Liver (tissue), 3 donors: ENCODE measurements at regions not wholly inside any gene's neighbourhood (a gene's known extent, or its start where the extent isn't known, plus 50 kb on each side); places are given as distances from the start of the nearest gene placed in this dataset.

Experiments
- EGR1 ChIP-seq, 2 donors: IDR thresholded peaks; 2 replicates each; pipeline ENCODE4 v1.6.1; 2016 to 2018; ENCODE audit warnings: antibody characterized with exemption in 2 of 2, low read depth in 2 of 2
- GABPA ChIP-seq, 2 donors: IDR thresholded peaks in 1 of 2; conservative IDR thresholded peaks in 1 of 2; 2 replicates each; pipeline ENCODE4 v1.6.1; 2016; ENCODE audit warnings: antibody characterized with exemption in 2 of 2, mild to moderate bottlenecking in 1 of 2, moderate library complexity in 1 of 2
- HNF4G ChIP-seq: IDR thresholded peaks from 2 replicates; pipeline ENCODE4 v1.6.1; 2016; ENCODE audit warnings: antibody characterized with exemption
- NR2F2 ChIP-seq: IDR thresholded peaks from 2 replicates; pipeline ENCODE4 v1.6.1; 2016; ENCODE audit warnings: antibody characterized with exemption
- RAD21 ChIP-seq, 2 donors: IDR thresholded peaks; 2 replicates each; pipeline ENCODE4 v1.6.1; 2016; ENCODE audit warnings: antibody characterized with exemption in 2 of 2, mild to moderate bottlenecking in 2 of 2
- RXRA ChIP-seq, 2 donors: IDR thresholded peaks; 2 replicates each; pipeline ENCODE4 v1.6.1; 2017 to 2018; ENCODE audit warnings: antibody characterized with exemption in 2 of 2, mild to moderate bottlenecking in 1 of 2
- SP1 ChIP-seq: IDR thresholded peaks from 2 replicates; pipeline ENCODE4 v1.6.1; 2018; ENCODE audit warnings: antibody characterized with exemption, mild to moderate bottlenecking
- TAF1 ChIP-seq: conservative IDR thresholded peaks from 2 replicates; pipeline ENCODE4 v1.6.1; 2016; ENCODE audit warnings: antibody characterized with exemption, mild to moderate bottlenecking
- YY1 ChIP-seq: IDR thresholded peaks from 2 replicates; pipeline ENCODE4 v1.6.1; 2016; ENCODE audit warnings: antibody characterized with exemption, mild to moderate bottlenecking
- TF ChIP-seq, protein P1 (sequence below): fragments of 150-350 bp; IDR thresholded peaks from 2 replicates; pipeline ENCODE4 v1.5.1; 2017; ENCODE audit warnings: improper control_type of control experiment, low read depth, low read length; ENCODE audit not compliant: missing input control
- TF ChIP-seq, protein P2 (sequence below): IDR thresholded peaks from 2 replicates; pipeline ENCODE4 v1.6.1; 2016; ENCODE audit warnings: antibody characterized with exemption
- TF ChIP-seq, protein P3 (sequence below): IDR thresholded peaks from 2 replicates; pipeline ENCODE4 v1.6.1; 2016; ENCODE audit warnings: antibody characterized with exemption, mild to moderate bottlenecking
- TF ChIP-seq, protein P4 (sequence below): IDR thresholded peaks from 2 replicates; pipeline ENCODE4 v1.6.1; 2016; ENCODE audit warnings: antibody characterized with exemption
- donor health status: healthy.
- donor health status: healthy.

- TF ChIP-seq, protein P1, sequence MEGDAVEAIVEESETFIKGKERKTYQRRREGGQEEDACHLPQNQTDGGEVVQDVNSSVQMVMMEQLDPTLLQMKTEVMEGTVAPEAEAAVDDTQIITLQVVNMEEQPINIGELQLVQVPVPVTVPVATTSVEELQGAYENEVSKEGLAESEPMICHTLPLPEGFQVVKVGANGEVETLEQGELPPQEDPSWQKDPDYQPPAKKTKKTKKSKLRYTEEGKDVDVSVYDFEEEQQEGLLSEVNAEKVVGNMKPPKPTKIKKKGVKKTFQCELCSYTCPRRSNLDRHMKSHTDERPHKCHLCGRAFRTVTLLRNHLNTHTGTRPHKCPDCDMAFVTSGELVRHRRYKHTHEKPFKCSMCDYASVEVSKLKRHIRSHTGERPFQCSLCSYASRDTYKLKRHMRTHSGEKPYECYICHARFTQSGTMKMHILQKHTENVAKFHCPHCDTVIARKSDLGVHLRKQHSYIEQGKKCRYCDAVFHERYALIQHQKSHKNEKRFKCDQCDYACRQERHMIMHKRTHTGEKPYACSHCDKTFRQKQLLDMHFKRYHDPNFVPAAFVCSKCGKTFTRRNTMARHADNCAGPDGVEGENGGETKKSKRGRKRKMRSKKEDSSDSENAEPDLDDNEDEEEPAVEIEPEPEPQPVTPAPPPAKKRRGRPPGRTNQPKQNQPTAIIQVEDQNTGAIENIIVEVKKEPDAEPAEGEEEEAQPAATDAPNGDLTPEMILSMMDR: no peak
- TF ChIP-seq, protein P2, sequence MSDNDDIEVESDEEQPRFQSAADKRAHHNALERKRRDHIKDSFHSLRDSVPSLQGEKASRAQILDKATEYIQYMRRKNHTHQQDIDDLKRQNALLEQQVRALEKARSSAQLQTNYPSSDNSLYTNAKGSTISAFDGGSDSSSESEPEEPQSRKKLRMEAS: no peak
- no peak for TF ChIP-seq SP1
- TF ChIP-seq, protein P3, sequence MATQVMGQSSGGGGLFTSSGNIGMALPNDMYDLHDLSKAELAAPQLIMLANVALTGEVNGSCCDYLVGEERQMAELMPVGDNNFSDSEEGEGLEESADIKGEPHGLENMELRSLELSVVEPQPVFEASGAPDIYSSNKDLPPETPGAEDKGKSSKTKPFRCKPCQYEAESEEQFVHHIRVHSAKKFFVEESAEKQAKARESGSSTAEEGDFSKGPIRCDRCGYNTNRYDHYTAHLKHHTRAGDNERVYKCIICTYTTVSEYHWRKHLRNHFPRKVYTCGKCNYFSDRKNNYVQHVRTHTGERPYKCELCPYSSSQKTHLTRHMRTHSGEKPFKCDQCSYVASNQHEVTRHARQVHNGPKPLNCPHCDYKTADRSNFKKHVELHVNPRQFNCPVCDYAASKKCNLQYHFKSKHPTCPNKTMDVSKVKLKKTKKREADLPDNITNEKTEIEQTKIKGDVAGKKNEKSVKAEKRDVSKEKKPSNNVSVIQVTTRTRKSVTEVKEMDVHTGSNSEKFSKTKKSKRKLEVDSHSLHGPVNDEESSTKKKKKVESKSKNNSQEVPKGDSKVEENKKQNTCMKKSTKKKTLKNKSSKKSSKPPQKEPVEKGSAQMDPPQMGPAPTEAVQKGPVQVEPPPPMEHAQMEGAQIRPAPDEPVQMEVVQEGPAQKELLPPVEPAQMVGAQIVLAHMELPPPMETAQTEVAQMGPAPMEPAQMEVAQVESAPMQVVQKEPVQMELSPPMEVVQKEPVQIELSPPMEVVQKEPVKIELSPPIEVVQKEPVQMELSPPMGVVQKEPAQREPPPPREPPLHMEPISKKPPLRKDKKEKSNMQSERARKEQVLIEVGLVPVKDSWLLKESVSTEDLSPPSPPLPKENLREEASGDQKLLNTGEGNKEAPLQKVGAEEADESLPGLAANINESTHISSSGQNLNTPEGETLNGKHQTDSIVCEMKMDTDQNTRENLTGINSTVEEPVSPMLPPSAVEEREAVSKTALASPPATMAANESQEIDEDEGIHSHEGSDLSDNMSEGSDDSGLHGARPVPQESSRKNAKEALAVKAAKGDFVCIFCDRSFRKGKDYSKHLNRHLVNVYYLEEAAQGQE: no peak
- TF ChIP-seq, protein P4, sequence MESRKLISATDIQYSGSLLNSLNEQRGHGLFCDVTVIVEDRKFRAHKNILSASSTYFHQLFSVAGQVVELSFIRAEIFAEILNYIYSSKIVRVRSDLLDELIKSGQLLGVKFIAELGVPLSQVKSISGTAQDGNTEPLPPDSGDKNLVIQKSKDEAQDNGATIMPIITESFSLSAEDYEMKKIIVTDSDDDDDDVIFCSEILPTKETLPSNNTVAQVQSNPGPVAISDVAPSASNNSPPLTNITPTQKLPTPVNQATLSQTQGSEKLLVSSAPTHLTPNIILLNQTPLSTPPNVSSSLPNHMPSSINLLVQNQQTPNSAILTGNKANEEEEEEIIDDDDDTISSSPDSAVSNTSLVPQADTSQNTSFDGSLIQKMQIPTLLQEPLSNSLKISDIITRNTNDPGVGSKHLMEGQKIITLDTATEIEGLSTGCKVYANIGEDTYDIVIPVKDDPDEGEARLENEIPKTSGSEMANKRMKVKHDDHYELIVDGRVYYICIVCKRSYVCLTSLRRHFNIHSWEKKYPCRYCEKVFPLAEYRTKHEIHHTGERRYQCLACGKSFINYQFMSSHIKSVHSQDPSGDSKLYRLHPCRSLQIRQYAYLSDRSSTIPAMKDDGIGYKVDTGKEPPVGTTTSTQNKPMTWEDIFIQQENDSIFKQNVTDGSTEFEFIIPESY: no peak
- no peak for TF ChIP-seq TAF1
- no peak for TF ChIP-seq RAD21 (IDR thresholded peaks at IDR 0.05)
- TF ChIP-seq YY1: no peak
- no peak for TF ChIP-seq NR2F2
- TF ChIP-seq HNF4G: no peak
- no peak for TF ChIP-seq RXRA (IDR thresholded peaks at IDR 0.05)
- no peak for TF ChIP-seq GABPA (IDR thresholded peaks at IDR 0.05 in 1 of 2, conservative IDR thresholded peaks at IDR 0.05 in 1 of 2)
- no peak for TF ChIP-seq EGR1 (IDR thresholded peaks at IDR 0.05; ENCODE audit: low read depth in 2 of 2)
Observed at GRCh38 chr2:173759959-173760358, 205.2 kb downstream of the SP3 start.
